ENCODE measurements at regions not wholly inside any gene's neighbourhood (a gene's known extent, or its start where the extent isn't known, plus 50 kb on each side); places are given as distances from the start of the nearest gene placed in this dataset.

DNA sequence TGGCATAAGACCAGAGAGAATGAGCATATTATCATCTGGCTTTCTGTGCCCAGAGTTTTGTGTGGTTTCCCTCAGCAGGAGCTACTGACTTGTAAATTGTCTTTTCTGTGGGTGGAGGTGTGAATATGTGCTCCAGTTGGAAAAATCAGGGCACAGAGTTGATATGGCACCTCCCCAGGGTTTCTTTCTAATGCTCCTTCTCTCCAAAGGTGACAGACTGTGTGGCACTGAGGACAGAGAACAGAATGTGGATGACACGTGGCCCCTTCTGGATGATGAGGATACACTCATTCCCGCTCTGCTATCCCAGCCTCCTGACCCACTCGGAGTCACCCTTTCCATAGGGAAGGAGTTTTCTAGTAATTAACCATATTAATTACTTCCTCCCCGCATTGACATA lies 221.0 kb downstream of the ICE1 start:
- no peak overlapping the region for H4K5ac ChIP-seq (ENCODE audit: low read length)
- H3K56ac ChIP-seq (ENCODE audit: low read length), result no peak overlapping the region
- no peak overlapping the region for H3K27ac ChIP-seq (ENCODE audit: low read depth, low read length)
- no peak overlapping the region for H3K18ac ChIP-seq (ENCODE audit: low read length)
- whole genome bisulfite sequencing (ENCODE audit: extremely low coverage, insufficient coverage, low lambda C conversion rate), result no CpG with 5 or more reads among the region's 4 CpGs
- peak; percentile 66 for DNase-seq
- H3K4me2 ChIP-seq (ENCODE audit: low read length), result no peak overlapping the region
- no peak overlapping the region for H3K4me3 ChIP-seq (ENCODE audit: low read length)
- no peak overlapping the region for H3K9ac ChIP-seq (ENCODE audit: low read length)
- no peak overlapping the region for H2AK5ac ChIP-seq (ENCODE audit: low read length)
- no peak overlapping the region for H2BK15ac ChIP-seq (replicated peaks; ENCODE audit: low read depth)
- no peak overlapping the region for H4K8ac ChIP-seq (ENCODE audit: low read depth, low read length)
- no peaks in the 10 kb centered on the region for H3K36me3 ChIP-seq (ENCODE audit: control insufficient read depth, insufficient read depth, low read length)
- H3K79me2 ChIP-seq (ENCODE audit: control insufficient read depth, insufficient read depth, low read length), result no peaks in the 10 kb centered on the region
- no peaks in the 10 kb centered on the region for H3K27me3 ChIP-seq (ENCODE audit: insufficient read depth, low read length, poor library complexity)
- H2BK120ac ChIP-seq (ENCODE audit: low read depth, low read length), result no peak overlapping the region
- H3K4ac ChIP-seq (ENCODE audit: low read depth, low read length), result no peak overlapping the region
- peaks cover 2% of the 10 kb centered on the region for H3K4me1 ChIP-seq (ENCODE audit: control insufficient read depth, low read depth, low read length)
- H3K23ac ChIP-seq (ENCODE audit: low read length), result no peak overlapping the region
- H3K79me1 ChIP-seq (ENCODE audit: low read length), result no peaks in the 10 kb centered on the region
- H2BK5ac ChIP-seq (ENCODE audit: low read length), result no peak overlapping the region

DNA sequence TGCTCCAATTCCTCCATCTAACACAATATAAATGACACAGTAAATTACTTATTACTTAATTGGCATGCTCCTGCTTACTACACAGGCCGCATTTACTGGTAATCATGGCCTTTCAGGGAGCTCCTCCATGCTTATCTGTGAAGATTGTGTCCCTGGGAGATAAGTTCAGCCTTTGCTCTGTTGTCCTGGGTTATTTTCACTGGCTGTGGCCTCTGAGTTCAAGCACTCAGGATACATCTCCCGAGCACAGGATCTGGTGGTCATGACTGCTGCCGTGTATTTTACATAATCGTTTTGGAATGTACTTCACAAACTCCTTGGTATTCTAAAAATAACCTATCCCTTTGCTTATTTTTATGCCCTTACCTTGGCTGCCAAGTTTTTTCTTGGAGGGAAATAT lies 215.7 kb downstream of the ICE1 start:
- Histone ChIP-seq H3K4me3 (ENCODE audit: low read length) (no peak overlapping the region), H2AK5ac (ENCODE audit: low read length) (no peak overlapping the region), H3K4me1 (ENCODE audit: control insufficient read depth, low read depth, low read length) (no peaks in the 10 kb centered on the region), H4K5ac (ENCODE audit: low read length) (no peak overlapping the region), H3K79me1 (ENCODE audit: low read length) (no peaks in the 10 kb centered on the region), H3K56ac (ENCODE audit: low read length) (no peak overlapping the region), H2BK15ac (replicated peaks; ENCODE audit: low read depth) (no peak overlapping the region), H3K79me2 (ENCODE audit: control insufficient read depth, insufficient read depth, low read length) (no peaks in the 10 kb centered on the region), H3K27me3 (ENCODE audit: insufficient read depth, low read length, poor library complexity) (no peaks in the 10 kb centered on the region), H4K8ac (ENCODE audit: low read depth, low read length) (no peak overlapping the region), H3K9ac (ENCODE audit: low read length) (no peak overlapping the region), H3K36me3 (ENCODE audit: control insufficient read depth, insufficient read depth, low read length) (no peaks in the 10 kb centered on the region), H3K27ac (ENCODE audit: low read depth, low read length) (no peak overlapping the region), H3K23ac (ENCODE audit: low read length) (no peak overlapping the region), H2BK120ac (ENCODE audit: low read depth, low read length) (no peak overlapping the region), H3K18ac (ENCODE audit: low read length) (no peak overlapping the region), H2BK5ac (ENCODE audit: low read length) (no peak overlapping the region), H3K4ac (ENCODE audit: low read depth, low read length) (no peak overlapping the region), H3K4me2 (ENCODE audit: low read length) (no peak overlapping the region)
- no CpG with 5 or more reads among the region's 4 CpGs for WGBS (ENCODE audit: extremely low coverage, insufficient coverage, low lambda C conversion rate)
- DNase-seq, result peak; percentile 55

DNA sequence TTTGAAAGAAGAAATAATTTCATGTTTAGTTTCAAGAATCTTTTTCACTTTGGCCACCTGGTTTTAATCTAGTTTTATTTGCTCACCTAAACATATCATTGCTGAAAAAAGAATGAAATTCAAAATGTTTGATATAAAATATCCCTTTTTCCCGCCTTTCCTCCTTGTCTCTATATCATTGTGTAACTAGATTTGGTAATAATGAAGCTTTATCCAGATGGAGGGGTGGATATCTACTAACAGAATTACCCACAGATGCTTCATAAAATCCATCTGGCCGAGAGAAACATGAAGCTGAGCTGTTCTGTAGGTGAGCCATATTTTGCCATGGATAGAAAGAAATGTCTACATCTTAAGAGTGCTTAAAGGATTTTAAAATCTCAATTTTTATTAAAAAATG lies 214.7 kb downstream of the ICE1 start:
- Histone ChIP-seq H2AK5ac (ENCODE audit: low read length) (no peak overlapping the region), H2BK15ac (replicated peaks; ENCODE audit: low read depth) (no peak overlapping the region), H2BK5ac (ENCODE audit: low read length) (no peak overlapping the region), H4K5ac (ENCODE audit: low read length) (no peak overlapping the region), H3K4me1 (ENCODE audit: control insufficient read depth, low read depth, low read length) (no peaks in the 10 kb centered on the region), H3K56ac (ENCODE audit: low read length) (no peak overlapping the region), H3K9ac (ENCODE audit: low read length) (no peak overlapping the region), H3K79me2 (ENCODE audit: control insufficient read depth, insufficient read depth, low read length) (no peaks in the 10 kb centered on the region), H3K4me2 (ENCODE audit: low read length) (no peak overlapping the region), H3K36me3 (ENCODE audit: control insufficient read depth, insufficient read depth, low read length) (no peaks in the 10 kb centered on the region), H3K4me3 (ENCODE audit: low read length) (no peak overlapping the region), H3K27ac (ENCODE audit: low read depth, low read length) (no peak overlapping the region), H4K8ac (ENCODE audit: low read depth, low read length) (no peak overlapping the region), H3K18ac (ENCODE audit: low read length) (no peak overlapping the region), H2BK120ac (ENCODE audit: low read depth, low read length) (no peak overlapping the region), H3K27me3 (ENCODE audit: insufficient read depth, low read length, poor library complexity) (no peaks in the 10 kb centered on the region), H3K79me1 (ENCODE audit: low read length) (no peaks in the 10 kb centered on the region), H3K23ac (ENCODE audit: low read length) (no peak overlapping the region), H3K4ac (ENCODE audit: low read depth, low read length) (no peak overlapping the region)
- no peak for DNase-seq
- WGBS (ENCODE audit: extremely low coverage, insufficient coverage, low lambda C conversion rate), result no CpG with 5 or more reads among the region's 2 CpGs

DNA sequence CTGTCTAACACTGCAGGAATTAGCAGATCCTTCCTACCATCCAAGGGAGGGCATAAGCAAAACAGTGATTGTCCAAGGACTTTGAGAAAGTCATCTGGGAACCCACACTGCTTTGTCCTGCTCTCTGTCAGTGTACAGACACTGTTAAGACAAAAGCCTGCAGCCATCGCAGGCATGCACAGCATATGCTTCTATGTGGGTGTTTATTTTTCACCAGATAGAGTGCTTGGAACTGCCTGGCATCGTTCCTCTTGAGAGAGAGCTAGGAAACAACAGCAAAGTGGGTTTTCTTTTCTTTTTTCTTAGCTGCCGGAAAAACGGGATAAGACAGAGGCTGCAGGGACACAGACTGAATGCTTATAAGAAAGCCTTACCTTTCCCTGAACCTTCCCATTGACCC lies 212.3 kb downstream of the ICE1 start:
- no peak for DNase-seq
- Histone ChIP-seq H2BK120ac (ENCODE audit: low read depth, low read length) (no peak overlapping the region), H2BK5ac (ENCODE audit: low read length) (no peak overlapping the region), H3K4me3 (ENCODE audit: low read length) (no peak overlapping the region), H3K79me2 (ENCODE audit: control insufficient read depth, insufficient read depth, low read length) (no peaks in the 10 kb centered on the region), H3K27me3 (ENCODE audit: insufficient read depth, low read length, poor library complexity) (no peaks in the 10 kb centered on the region), H3K56ac (ENCODE audit: low read length) (no peak overlapping the region), H4K5ac (ENCODE audit: low read length) (no peak overlapping the region), H3K36me3 (ENCODE audit: control insufficient read depth, insufficient read depth, low read length) (no peaks in the 10 kb centered on the region), H3K4me2 (ENCODE audit: low read length) (no peak overlapping the region), H4K8ac (ENCODE audit: low read depth, low read length) (no peak overlapping the region), H2AK5ac (ENCODE audit: low read length) (no peak overlapping the region), H3K23ac (ENCODE audit: low read length) (no peak overlapping the region), H3K9ac (ENCODE audit: low read length) (no peak overlapping the region), H3K4me1 (ENCODE audit: control insufficient read depth, low read depth, low read length) (no peaks in the 10 kb centered on the region), H3K18ac (ENCODE audit: low read length) (no peak overlapping the region), H3K4ac (ENCODE audit: low read depth, low read length) (no peak overlapping the region), H3K27ac (ENCODE audit: low read depth, low read length) (no peak overlapping the region), H2BK15ac (replicated peaks; ENCODE audit: low read depth) (no peak overlapping the region), H3K79me1 (ENCODE audit: low read length) (no peaks in the 10 kb centered on the region)
- WGBS (ENCODE audit: extremely low coverage, insufficient coverage, low lambda C conversion rate), result no CpG with 5 or more reads among the region's 4 CpGs

DNA sequence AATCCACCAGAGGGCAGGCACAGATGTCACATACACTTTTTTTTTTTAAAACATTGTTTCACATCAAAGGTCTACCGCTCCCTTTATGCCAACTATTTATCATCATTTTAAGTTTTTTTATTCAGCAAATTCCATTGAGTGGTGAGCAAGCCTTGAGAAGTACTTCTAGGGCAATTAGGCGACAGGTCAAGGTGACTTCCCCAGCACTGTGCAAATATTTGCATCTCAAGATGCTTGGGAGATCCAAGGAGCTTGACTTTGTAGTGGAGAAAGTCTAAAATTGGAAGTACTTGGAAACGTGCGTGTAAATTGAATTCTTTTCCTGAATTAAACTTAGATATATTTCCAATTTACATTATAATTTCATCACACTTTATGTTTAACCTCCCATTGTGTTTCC lies 211.1 kb downstream of the ICE1 start:
- H4K8ac ChIP-seq (ENCODE audit: low read depth, low read length), result no peak overlapping the region
- no peak overlapping the region for H3K4ac ChIP-seq (ENCODE audit: low read depth, low read length)
- H2AK5ac ChIP-seq (ENCODE audit: low read length), result no peak overlapping the region
- H3K9ac ChIP-seq (ENCODE audit: low read length), result no peak overlapping the region
- H2BK5ac ChIP-seq (ENCODE audit: low read length), result no peak overlapping the region
- no peak overlapping the region for H3K56ac ChIP-seq (ENCODE audit: low read length)
- H2BK15ac ChIP-seq (replicated peaks; ENCODE audit: low read depth), result no peak overlapping the region
- H3K27ac ChIP-seq (ENCODE audit: low read depth, low read length), result no peak overlapping the region
- H3K23ac ChIP-seq (ENCODE audit: low read length), result no peak overlapping the region
- DNase-seq, result no peak
- no peak overlapping the region for H2BK120ac ChIP-seq (ENCODE audit: low read depth, low read length)
- no peak overlapping the region for H3K4me2 ChIP-seq (ENCODE audit: low read length)
- no peaks in the 10 kb centered on the region for H3K36me3 ChIP-seq (ENCODE audit: control insufficient read depth, insufficient read depth, low read length)
- no peak overlapping the region for H3K4me3 ChIP-seq (ENCODE audit: low read length)
- no peaks in the 10 kb centered on the region for H3K4me1 ChIP-seq (ENCODE audit: control insufficient read depth, low read depth, low read length)
- no peak overlapping the region for H3K18ac ChIP-seq (ENCODE audit: low read length)
- no CpG with 5 or more reads among the region's 4 CpGs for WGBS (ENCODE audit: extremely low coverage, insufficient coverage, low lambda C conversion rate)
- H3K27me3 ChIP-seq (ENCODE audit: insufficient read depth, low read length, poor library complexity), result no peaks in the 10 kb centered on the region
- H3K79me1 ChIP-seq (ENCODE audit: low read length), result no peaks in the 10 kb centered on the region
- no peak overlapping the region for H4K5ac ChIP-seq (ENCODE audit: low read length)
- H3K79me2 ChIP-seq (ENCODE audit: control insufficient read depth, insufficient read depth, low read length), result no peaks in the 10 kb centered on the region

DNA sequence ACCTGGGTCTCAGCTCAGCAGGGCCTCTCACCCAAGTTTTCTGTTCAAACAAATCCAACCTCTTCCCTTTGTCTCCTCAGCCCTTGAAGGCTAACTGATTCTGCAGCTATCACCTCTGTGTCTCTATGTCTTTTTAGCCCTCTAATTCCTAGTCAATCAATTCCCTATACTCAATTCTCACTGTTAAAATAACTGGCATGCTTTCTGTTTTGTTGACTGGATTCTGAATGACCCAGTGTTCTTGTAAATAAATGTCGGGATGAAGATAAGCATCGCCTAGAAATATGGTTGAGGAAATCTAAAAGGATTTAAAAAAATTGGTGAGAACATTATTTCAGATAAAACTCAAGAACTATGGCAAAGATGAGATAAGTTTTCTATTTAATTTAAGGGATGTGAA lies 210.2 kb downstream of the ICE1 start:
- WGBS (ENCODE audit: extremely low coverage, insufficient coverage, low lambda C conversion rate), result no CpG with 5 or more reads among the region's 2 CpGs
- no peak overlapping the region for H2AK5ac ChIP-seq (ENCODE audit: low read length)
- no peak overlapping the region for H3K4me3 ChIP-seq (ENCODE audit: low read length)
- no peak overlapping the region for H2BK5ac ChIP-seq (ENCODE audit: low read length)
- H3K4me2 ChIP-seq (ENCODE audit: low read length), result no peak overlapping the region
- H4K8ac ChIP-seq (ENCODE audit: low read depth, low read length), result no peak overlapping the region
- no peak overlapping the region for H2BK120ac ChIP-seq (ENCODE audit: low read depth, low read length)
- H3K4ac ChIP-seq (ENCODE audit: low read depth, low read length), result no peak overlapping the region
- H3K23ac ChIP-seq (ENCODE audit: low read length), result no peak overlapping the region
- no peak for DNase-seq
- H3K79me2 ChIP-seq (ENCODE audit: control insufficient read depth, insufficient read depth, low read length), result no peaks in the 10 kb centered on the region
- H4K5ac ChIP-seq (ENCODE audit: low read length), result no peak overlapping the region
- H3K79me1 ChIP-seq (ENCODE audit: low read length), result no peaks in the 10 kb centered on the region
- H3K27ac ChIP-seq (ENCODE audit: low read depth, low read length), result no peak overlapping the region
- no peak overlapping the region for H3K18ac ChIP-seq (ENCODE audit: low read length)
- no peaks in the 10 kb centered on the region for H3K4me1 ChIP-seq (ENCODE audit: control insufficient read depth, low read depth, low read length)
- no peaks in the 10 kb centered on the region for H3K36me3 ChIP-seq (ENCODE audit: control insufficient read depth, insufficient read depth, low read length)
- no peak overlapping the region for H3K56ac ChIP-seq (ENCODE audit: low read length)
- no peak overlapping the region for H2BK15ac ChIP-seq (replicated peaks; ENCODE audit: low read depth)
- no peak overlapping the region for H3K9ac ChIP-seq (ENCODE audit: low read length)
- no peaks in the 10 kb centered on the region for H3K27me3 ChIP-seq (ENCODE audit: insufficient read depth, low read length, poor library complexity)

Measured in mesendoderm (in vitro differentiated cells).